Peyer's patch (tissue), 4 donors: ENCODE measurements at regions not wholly inside any gene's neighbourhood (a gene's known extent, or its start where the extent isn't known, plus 50 kb on each side); places are given as distances from the start of the nearest gene placed in this dataset.

ENCODE experiments used
- DNase-seq, 3 donors: peaks; one replicate each; pipeline ENCODE4 v3.0.0-alpha.2; 2017 to 2019
- H3K27ac ChIP-seq, 4 donors: fragments of 200-600 bp; sonication (generic); one replicate each; pipeline ENCODE4 v1.5.1; 2016 to 2019
- H3K27me3 ChIP-seq, 2 donors: fragments of 200-600 bp; sonication (generic); one replicate each; pipeline ENCODE4 v1.5.1; 2019
- H3K36me3 ChIP-seq, 3 donors: fragments of 200-600 bp; sonication (generic); one replicate each; pipeline ENCODE4 v1.5.1; 2016 to 2019
- H3K4me1 ChIP-seq, 4 donors: fragments of 200-600 bp; sonication (generic); one replicate each; pipeline ENCODE4 v1.5.1; 2016 to 2019
- H3K4me3 ChIP-seq, 4 donors: fragments of 200-600 bp; sonication (generic); 1 replicate in 3 of 4; 2 replicates in 1 of 4; pipeline ENCODE4 v1.5.1; 2016 to 2019; ENCODE audit warnings: mild to moderate bottlenecking in 1 of 4
- H3K9me3 ChIP-seq, 4 donors: fragments of 200-600 bp; sonication (generic); one replicate each; pipeline ENCODE4 v1.5.1; 2016 to 2019; ENCODE audit warnings: mild to moderate bottlenecking in 1 of 4
- CTCF ChIP-seq, 6 experiments: fragments of 450-650 bp in 4 of 6; fragments of 200-600 bp in 2 of 6; sonication (generic) in 1 of 6; IDR thresholded peaks; one replicate each; pipeline ENCODE4 v1.5.1; 2017 to 2019; ENCODE audit warnings: antibody characterized with exemption in 6 of 6, mild to moderate bottlenecking in 3 of 6, moderate library complexity in 1 of 6
- POLR2A ChIP-seq, 2 donors: fragments of 450-650 bp; IDR thresholded peaks; one replicate each; pipeline ENCODE4 v1.5.1; 2017; ENCODE audit warnings: antibody characterized with exemption in 2 of 2, mild to moderate bottlenecking in 2 of 2, moderate library complexity in 2 of 2

- Histone ChIP-seq H3K9me3 (no peaks in the 10 kb centered on the region), H3K36me3 (no peaks in the 10 kb centered on the region), H3K27me3 (no peaks in the 10 kb centered on the region), H3K4me1 (no peaks in the 10 kb centered on the region), H3K4me3 (no peak overlapping the region), H3K27ac (no peak overlapping the region)
- DNase-seq, result no peak
- TF ChIP-seq CTCF (IDR thresholded peaks at IDR 0.05) (no peak), POLR2A (IDR thresholded peaks at IDR 0.05) (no peak)
These were observed 323.0 kb downstream of the TMEM167A start for GRCh38 chr5:82754036-82754746.

GRCh38 chr5:82753374-82753773, 323.8 kb downstream of the TMEM167A start:
- H3K9me3 ChIP-seq, result no peaks in the 10 kb centered on the region
- H3K36me3 ChIP-seq, result no peaks in the 10 kb centered on the region
- TF ChIP-seq POLR2A (IDR thresholded peaks at IDR 0.05) (no peak), CTCF (IDR thresholded peaks at IDR 0.05) (no peak)
- H3K27ac ChIP-seq, result no peak overlapping the region
- no peak overlapping the region for H3K4me3 ChIP-seq
- no peaks in the 10 kb centered on the region for H3K27me3 ChIP-seq
- DNase-seq, result no peak
- H3K4me1 ChIP-seq, result no peaks in the 10 kb centered on the region

- Histone ChIP-seq H3K36me3 (no peaks in the 10 kb centered on the region), H3K27ac (no peak overlapping the region), H3K4me1 (no peaks in the 10 kb centered on the region), H3K4me3 (no peak overlapping the region), H3K9me3 (no peaks in the 10 kb centered on the region), H3K27me3 (no peaks in the 10 kb centered on the region)
- TF ChIP-seq POLR2A (IDR thresholded peaks at IDR 0.05) (no peak), CTCF (IDR thresholded peaks at IDR 0.05) (no peak)
- DNase-seq, result no peak
These were observed 327.8 kb downstream of the TMEM167A start for GRCh38 chr5:82749461-82749820.

GRCh38 chr5:82748688-82749460, 328.3 kb downstream of the TMEM167A start:
- Histone ChIP-seq H3K27me3 (no peaks in the 10 kb centered on the region), H3K4me3 (no peak overlapping the region), H3K27ac (no peak overlapping the region), H3K4me1 (no peaks in the 10 kb centered on the region), H3K9me3 (no peaks in the 10 kb centered on the region), H3K36me3 (no peaks in the 10 kb centered on the region)
- TF ChIP-seq POLR2A (IDR thresholded peaks at IDR 0.05), result no peak
- no peak for DNase-seq

GRCh38 chr5:82747986-82748385, 329.2 kb downstream of the TMEM167A start:
- H3K36me3 ChIP-seq, result no peaks in the 10 kb centered on the region
- H3K4me1 ChIP-seq, result no peaks in the 10 kb centered on the region
- no peaks in the 10 kb centered on the region for H3K9me3 ChIP-seq
- no peak overlapping the region for H3K4me3 ChIP-seq
- no peaks in the 10 kb centered on the region for H3K27me3 ChIP-seq
- DNase-seq, result no peak
- H3K27ac ChIP-seq, result no peak overlapping the region
- no peak for TF ChIP-seq POLR2A (IDR thresholded peaks at IDR 0.05)
- TF ChIP-seq CTCF (IDR thresholded peaks at IDR 0.05), result no peak

GRCh38 chr5:82745016-82745415, 332.2 kb downstream of the TMEM167A start:
- H3K4me3 ChIP-seq, result no peak overlapping the region
- no peak overlapping the region for H3K27ac ChIP-seq
- no peaks in the 10 kb centered on the region for H3K9me3 ChIP-seq
- H3K27me3 ChIP-seq, result no peaks in the 10 kb centered on the region
- H3K4me1 ChIP-seq, result no peaks in the 10 kb centered on the region
- no peak for DNase-seq
- no peaks in the 10 kb centered on the region for H3K36me3 ChIP-seq
- no peak for TF ChIP-seq POLR2A (IDR thresholded peaks at IDR 0.05)
- TF ChIP-seq CTCF (IDR thresholded peaks at IDR 0.05), result no peak
